AG09309 (cell line): ENCODE measurements at regions not wholly inside any gene's neighbourhood (a gene's known extent, or its start where the extent isn't known, plus 50 kb on each side); places are given as distances from the start of the nearest gene placed in this dataset.
"Not testable (repeated sequence)": the region's sequence is repeated elsewhere in the genome, so short reads cannot be mapped to it uniquely, and the experiment has no call there.

Experiments
- DNase-seq: peaks from one replicate; pipeline ENCODE4 v3.0.0-alpha.2; 2010; ENCODE audit warnings: low read depth
- H3K4me3 ChIP-seq: 2 replicates; pipeline ENCODE4 v1.5.1; 2011; ENCODE audit warnings: mild to moderate bottlenecking, low read depth, low read length, moderate library complexity; ENCODE audit not compliant: control insufficient read depth
- TF ChIP-seq, protein P1 (sequence below): IDR thresholded peaks from 2 replicates; pipeline ENCODE4 v1.5.1; 2011; ENCODE audit warnings: mild to moderate bottlenecking, low read depth, low read length, inconsistent platforms; ENCODE audit not compliant: insufficient read depth, control insufficient read depth; ENCODE audit errors: missing control alignments

DNA sequence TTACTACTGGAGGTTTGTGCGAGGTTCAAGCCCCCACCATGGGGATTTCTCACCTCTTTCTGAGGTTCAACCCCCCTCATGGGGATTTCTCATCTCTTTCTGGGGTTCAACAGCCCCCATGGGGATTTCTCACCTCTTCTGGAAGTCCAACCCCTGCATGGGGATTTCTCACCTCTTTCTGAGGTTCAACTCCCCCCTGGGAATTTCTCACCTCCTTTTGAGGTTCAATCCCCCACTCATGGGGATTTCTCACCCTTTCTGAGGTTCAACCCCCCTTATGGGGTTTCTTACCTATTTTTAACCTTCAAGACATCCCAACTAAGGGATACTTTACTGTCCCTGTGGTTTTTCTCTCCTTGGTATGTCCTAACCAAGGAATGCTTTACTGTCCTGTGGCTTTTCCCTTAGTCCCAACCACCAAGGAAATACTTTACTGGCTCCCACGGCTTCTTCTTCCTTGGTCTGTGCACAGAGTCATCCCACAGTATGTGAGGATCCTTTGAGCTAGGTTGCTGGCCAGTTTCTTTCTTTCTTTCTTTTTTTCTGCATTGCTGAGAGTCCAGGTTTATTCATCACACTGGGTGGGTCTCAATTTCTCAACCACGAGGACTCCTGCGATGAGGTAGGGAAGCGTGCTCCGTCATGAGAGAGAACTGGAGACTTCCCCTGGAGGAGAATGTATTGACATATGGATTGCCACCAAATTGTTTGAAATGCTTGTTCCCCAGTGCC is 2140.2 kb downstream of the TP53TG3F start:
- no peak for DNase-seq
- TF ChIP-seq, protein P1, sequence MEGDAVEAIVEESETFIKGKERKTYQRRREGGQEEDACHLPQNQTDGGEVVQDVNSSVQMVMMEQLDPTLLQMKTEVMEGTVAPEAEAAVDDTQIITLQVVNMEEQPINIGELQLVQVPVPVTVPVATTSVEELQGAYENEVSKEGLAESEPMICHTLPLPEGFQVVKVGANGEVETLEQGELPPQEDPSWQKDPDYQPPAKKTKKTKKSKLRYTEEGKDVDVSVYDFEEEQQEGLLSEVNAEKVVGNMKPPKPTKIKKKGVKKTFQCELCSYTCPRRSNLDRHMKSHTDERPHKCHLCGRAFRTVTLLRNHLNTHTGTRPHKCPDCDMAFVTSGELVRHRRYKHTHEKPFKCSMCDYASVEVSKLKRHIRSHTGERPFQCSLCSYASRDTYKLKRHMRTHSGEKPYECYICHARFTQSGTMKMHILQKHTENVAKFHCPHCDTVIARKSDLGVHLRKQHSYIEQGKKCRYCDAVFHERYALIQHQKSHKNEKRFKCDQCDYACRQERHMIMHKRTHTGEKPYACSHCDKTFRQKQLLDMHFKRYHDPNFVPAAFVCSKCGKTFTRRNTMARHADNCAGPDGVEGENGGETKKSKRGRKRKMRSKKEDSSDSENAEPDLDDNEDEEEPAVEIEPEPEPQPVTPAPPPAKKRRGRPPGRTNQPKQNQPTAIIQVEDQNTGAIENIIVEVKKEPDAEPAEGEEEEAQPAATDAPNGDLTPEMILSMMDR: no peak
- no peak overlapping the region for H3K4me3 ChIP-seq

DNA sequence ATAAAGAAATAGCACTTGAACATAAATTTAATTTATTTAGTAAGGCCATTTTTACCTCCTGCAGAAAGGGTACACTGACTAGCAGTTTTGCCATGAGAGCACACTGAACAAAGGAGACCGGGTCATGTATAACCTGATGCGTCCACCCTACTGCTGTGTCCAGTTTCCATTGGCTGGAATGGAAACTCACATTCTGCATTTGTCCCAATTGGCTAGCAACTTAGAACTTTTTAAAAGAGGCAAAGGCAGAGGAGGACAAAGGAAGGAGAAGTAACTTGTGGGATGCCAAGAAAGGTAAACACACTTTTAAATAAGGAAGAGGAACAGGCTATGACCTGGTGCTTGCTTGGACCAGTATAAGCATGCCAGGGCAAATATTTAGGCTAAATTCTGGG is 2140.7 kb downstream of the TP53TG3F start:
- not testable (repeated sequence) for H3K4me3 ChIP-seq, DNase-seq

DNA sequence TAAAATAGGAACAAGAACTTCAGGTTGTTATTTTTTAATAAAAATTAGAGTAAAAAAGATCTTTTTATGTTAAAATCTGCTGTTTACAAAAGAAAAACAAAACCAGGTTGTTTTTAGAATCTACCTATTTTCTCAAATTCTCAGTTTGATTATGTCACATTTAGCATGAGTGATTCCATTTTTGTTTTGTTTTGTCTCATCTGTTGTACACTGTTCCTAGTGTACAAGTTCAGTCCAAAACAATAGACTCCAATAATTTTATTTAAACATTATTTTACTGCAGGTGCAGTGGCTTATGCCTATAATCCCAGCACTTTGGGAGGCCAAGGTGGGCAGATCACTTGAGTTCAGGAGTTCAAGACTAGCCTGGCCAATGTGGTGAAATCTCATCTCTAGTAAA is 2142.7 kb downstream of the TP53TG3F start:
- TF ChIP-seq, protein P1: no peak
- no peak overlapping the region for H3K4me3 ChIP-seq
- no peak for DNase-seq

DNA sequence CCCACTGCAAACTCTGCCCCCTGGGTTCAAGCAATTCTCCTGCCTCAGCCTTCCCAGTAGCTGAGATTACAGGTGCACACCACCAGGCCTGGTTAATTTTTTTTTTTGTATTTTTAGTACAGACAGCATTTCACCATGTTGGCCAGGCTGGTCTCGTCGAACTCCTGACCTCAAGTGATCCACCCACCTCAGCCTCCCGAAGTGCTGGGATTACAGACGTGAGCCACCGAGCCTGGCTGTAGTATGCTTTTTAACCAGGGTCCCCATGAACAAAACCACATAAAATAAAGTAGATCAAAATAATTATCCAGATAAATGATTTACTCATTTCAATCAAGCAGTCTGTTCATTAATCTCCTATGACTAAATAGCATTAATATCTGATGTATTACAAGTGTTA is 2144.0 kb downstream of the TP53TG3F start:
- not testable (repeated sequence) for DNase-seq, H3K4me3 ChIP-seq

DNA sequence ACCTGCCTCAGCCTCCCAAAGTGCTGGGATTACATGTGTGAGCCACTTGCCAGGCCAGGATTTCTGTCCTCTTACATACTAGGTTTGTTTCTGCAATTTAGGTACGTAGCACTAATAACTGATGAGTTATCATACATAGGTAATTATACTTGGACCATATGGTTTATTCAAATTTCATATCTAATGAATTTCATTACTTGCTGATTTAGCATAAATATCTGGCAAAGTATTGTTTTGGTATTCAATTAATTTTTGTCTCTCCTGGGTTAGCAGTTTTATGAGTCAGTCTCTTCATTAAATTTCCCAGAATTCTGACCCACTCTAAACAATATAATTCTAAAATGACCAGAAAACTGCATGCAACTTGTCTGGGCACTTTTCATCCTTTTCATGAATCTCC is 2146.5 kb downstream of the TP53TG3F start:
- TF ChIP-seq, protein P1: no peak
- H3K4me3 ChIP-seq: no peak overlapping the region
- no peak for DNase-seq

DNA sequence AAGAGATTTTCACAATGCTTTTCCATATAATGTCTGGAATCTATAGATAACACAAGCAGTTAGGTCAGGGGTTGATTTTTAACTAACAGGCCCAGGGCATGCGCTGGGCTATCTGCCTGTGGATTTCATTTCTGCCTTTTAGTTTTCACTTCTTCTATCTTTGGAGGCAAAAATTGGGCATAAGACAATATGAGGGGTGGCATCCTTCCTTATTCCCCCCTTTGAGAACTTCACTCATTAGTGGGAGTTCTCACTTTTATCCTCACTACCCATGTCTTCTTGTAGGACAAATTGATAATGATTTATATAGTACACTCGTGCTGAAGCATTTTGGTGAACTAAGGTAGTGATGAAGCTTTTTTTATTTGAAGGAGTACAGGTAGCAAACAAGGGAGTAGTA is 2155.5 kb downstream of the TP53TG3F start:
- not testable (repeated sequence) for DNase-seq, H3K4me3 ChIP-seq

DNA sequence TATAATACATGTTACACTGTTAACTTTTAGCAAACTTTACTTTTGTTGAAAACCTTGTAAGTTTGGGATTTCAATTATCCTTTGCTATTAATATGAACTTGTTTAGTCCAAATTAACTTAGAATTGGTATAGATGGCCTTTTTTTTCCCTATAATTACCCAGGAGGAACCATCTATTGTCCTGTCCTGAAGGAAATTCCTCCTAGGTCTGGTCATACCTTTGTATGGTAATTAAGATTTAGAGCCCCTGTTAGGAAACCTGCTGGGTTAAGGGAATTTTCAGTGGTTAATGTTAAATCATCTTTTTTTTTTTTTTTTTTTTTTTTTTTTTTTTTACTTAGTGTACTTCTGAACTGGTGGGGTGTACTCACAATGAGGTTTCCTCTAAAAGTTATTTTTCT is 2159.8 kb downstream of the TP53TG3F start:
- not testable (repeated sequence) for DNase-seq, H3K4me3 ChIP-seq

DNA sequence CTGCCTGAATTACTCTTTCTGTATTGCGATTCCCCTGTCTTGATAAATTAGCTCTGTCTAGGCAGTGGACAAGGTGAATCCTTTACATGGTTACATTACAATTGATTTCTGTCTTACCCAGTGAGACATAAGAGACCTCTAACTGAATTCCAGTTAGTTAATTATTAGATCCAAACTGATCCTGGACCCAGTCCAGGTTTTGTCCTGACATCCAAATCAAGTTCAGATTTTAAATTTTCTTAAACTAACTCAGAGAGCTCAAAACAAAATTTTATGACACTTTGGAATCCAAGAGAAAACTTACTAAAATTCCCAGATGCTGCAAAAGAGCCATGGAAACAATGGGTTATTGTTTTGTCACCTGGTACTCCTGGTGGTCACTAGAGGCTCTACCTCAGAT is 2166.6 kb downstream of the TP53TG3F start:
- TF ChIP-seq, protein P1: no peak
- no peak for DNase-seq
- no peak overlapping the region for H3K4me3 ChIP-seq

DNA sequence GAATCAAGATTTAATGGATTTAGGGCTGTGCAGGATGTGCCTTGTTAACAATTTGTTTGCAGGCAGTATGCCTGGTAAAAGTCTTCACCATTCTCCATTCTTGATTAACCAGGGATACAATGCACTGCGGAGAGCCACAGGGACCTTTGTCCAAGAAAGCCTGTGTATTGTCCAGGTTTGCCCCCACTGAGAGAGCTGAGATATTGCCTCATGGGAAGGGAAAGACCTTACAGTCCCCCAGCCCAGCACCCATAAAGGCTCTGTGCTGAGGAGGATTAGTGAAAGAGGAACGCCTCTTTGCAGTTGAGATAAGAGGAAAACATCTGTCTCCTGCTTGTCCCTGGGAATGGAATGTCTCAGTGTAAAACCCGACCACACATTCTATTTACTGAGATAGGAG is 2169.6 kb downstream of the TP53TG3F start:
- no peak overlapping the region for H3K4me3 ChIP-seq
- no peak for DNase-seq
- TF ChIP-seq, protein P1: no peak
